ENCODE measurements at regions not wholly inside any gene's neighbourhood (a gene's known extent, or its start where the extent isn't known, plus 50 kb on each side); places are given as distances from the start of the nearest gene placed in this dataset.

DNA sequence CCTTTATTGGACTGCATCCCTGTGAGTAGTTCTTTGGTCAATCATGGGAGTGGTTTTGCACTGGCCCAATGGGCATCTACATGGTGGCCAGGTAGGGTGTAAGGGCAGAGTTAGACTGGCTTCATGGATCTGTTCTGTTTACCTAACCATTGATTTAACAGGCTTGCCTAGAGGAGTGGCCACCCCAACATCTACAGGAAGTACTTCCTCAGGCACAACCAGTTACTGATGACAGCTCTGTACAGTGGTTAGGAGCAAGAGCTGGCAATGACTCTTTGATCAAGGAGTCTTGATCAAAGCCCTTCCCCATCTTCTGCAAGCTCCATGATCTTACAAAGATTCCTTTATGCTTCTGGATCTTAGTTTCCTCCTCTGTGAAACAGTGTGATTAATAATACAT lies 140.9 kb upstream of the CYP1B1 start:
- peaks cover 9% of the 10 kb centered on the region for H3K4me1 Mint-ChIP-seq (ENCODE audit: low read depth)
- no peaks in the 10 kb centered on the region for H3K36me3 Mint-ChIP-seq (ENCODE audit: low read depth)
- peaks cover 21% of the 10 kb centered on the region for H3K27me3 Mint-ChIP-seq
- no peak overlapping the region for H3K27ac Mint-ChIP-seq
- H3K9me3 Mint-ChIP-seq, result peaks cover 4% of the 10 kb centered on the region
- H3K4me3 Mint-ChIP-seq, result no peak overlapping the region

DNA sequence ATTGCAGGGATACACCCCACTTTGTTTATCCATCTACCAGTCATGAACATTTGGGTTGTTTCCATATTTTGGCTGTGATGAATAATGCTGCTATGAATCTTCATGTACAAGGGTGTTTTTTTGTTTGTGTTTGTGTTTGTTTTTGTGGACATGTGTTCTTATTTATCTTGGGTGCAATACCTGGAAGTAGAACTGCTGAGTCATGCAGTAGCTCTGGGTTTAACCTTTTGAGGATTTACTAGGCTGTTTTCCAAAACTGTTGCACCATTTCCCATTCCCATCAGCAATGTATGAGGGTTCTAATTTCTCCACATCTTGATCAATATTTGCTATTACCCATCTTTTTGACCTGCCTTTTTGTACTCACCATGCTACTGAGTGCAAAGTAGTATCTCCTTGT lies 140.0 kb upstream of the CYP1B1 start:
- H3K4me1 Mint-ChIP-seq (ENCODE audit: low read depth), result peaks cover 9% of the 10 kb centered on the region
- H3K27ac Mint-ChIP-seq, result no peak overlapping the region
- peaks cover 3% of the 10 kb centered on the region for H3K36me3 Mint-ChIP-seq (ENCODE audit: low read depth)
- H3K4me3 Mint-ChIP-seq, result no peak overlapping the region
- peaks cover 13% of the 10 kb centered on the region for H3K9me3 Mint-ChIP-seq
- peaks cover 25% of the 10 kb centered on the region for H3K27me3 Mint-ChIP-seq

GRCh38 chr2:38215522-38215921 lies 139.6 kb upstream of the CYP1B1 start:
- H3K27me3 Mint-ChIP-seq, result peaks cover 25% of the 10 kb centered on the region
- H3K4me3 Mint-ChIP-seq, result no peak overlapping the region
- peaks cover 3% of the 10 kb centered on the region for H3K36me3 Mint-ChIP-seq (ENCODE audit: low read depth)
- H3K4me1 Mint-ChIP-seq (ENCODE audit: low read depth), result peaks cover 9% of the 10 kb centered on the region
- no peak overlapping the region for H3K27ac Mint-ChIP-seq
- H3K9me3 Mint-ChIP-seq, result peaks cover 13% of the 10 kb centered on the region

GRCh38 chr2:38214209-38214717 lies 138.3 kb upstream of the CYP1B1 start:
- peaks cover 12% of the 10 kb centered on the region for H3K9me3 Mint-ChIP-seq
- peaks cover 14% of the 10 kb centered on the region for H3K27me3 Mint-ChIP-seq
- peaks cover 3% of the 10 kb centered on the region for H3K36me3 Mint-ChIP-seq (ENCODE audit: low read depth)
- no peak overlapping the region for H3K4me3 Mint-ChIP-seq
- H3K4me1 Mint-ChIP-seq (ENCODE audit: low read depth), result peaks cover 9% of the 10 kb centered on the region
- H3K27ac Mint-ChIP-seq, result no peak overlapping the region

DNA sequence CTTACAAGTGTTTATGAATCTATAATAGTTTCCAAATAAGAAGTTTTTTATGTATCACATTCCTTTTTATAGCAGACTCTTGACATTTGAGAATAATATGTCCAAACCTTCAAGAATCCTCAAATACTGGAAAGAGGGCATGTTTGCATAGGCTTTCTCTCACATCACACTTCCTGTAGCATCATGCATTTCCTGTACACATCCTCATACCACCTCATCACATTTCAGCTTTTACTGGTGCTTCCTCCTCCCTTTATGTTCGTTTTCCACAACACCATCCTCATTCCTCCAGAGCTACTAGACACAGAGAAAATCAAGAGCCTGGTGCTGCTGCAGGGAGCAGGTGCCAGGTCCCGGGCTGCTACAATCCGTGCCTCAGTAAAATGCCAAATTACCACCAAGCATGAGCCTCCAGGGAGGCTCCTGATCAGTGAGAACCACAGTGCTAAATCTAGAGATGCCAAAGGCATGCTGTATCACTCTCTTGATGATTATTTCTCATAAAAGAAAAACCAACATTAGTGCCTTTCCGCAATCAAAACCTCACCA lies 137.7 kb upstream of the CYP1B1 start:
- no peak overlapping the region for H3K4me3 Mint-ChIP-seq
- H3K27ac Mint-ChIP-seq, result no peak overlapping the region
- H3K9me3 Mint-ChIP-seq, result peaks cover 8% of the 10 kb centered on the region
- H3K27me3 Mint-ChIP-seq, result peaks cover 10% of the 10 kb centered on the region
- H3K4me1 Mint-ChIP-seq (ENCODE audit: low read depth), result peaks cover 9% of the 10 kb centered on the region
- peaks cover 3% of the 10 kb centered on the region for H3K36me3 Mint-ChIP-seq (ENCODE audit: low read depth)

GRCh38 chr2:38212312-38212711 lies 136.4 kb upstream of the CYP1B1 start:
- no peak overlapping the region for H3K4me3 Mint-ChIP-seq
- no peak overlapping the region for H3K27ac Mint-ChIP-seq
- H3K36me3 Mint-ChIP-seq (ENCODE audit: low read depth), result peaks cover 3% of the 10 kb centered on the region
- peaks cover 8% of the 10 kb centered on the region for H3K9me3 Mint-ChIP-seq
- peaks cover 10% of the 10 kb centered on the region for H3K27me3 Mint-ChIP-seq
- H3K4me1 Mint-ChIP-seq (ENCODE audit: low read depth), result peaks cover 9% of the 10 kb centered on the region

GRCh38 chr2:38207168-38207567 lies 131.2 kb upstream of the CYP1B1 start:
- peaks cover 3% of the 10 kb centered on the region for H3K36me3 Mint-ChIP-seq (ENCODE audit: low read depth)
- no peak overlapping the region for H3K4me3 Mint-ChIP-seq
- H3K27me3 Mint-ChIP-seq, result peaks cover 33% of the 10 kb centered on the region
- H3K4me1 Mint-ChIP-seq (ENCODE audit: low read depth), result no peaks in the 10 kb centered on the region
- peaks cover 12% of the 10 kb centered on the region for H3K9me3 Mint-ChIP-seq
- no peak overlapping the region for H3K27ac Mint-ChIP-seq

- Mint-ChIP-seq H3K4me3 (no peak overlapping the region), H3K27ac (no peak overlapping the region), H3K36me3 (ENCODE audit: low read depth) (no peaks in the 10 kb centered on the region), H3K4me1 (ENCODE audit: low read depth) (no peaks in the 10 kb centered on the region), H3K27me3 (peaks cover 52% of the 10 kb centered on the region), H3K9me3 (peaks cover 3% of the 10 kb centered on the region)
Measured at GRCh38 chr2:38203446-38203810, 127.5 kb upstream of the CYP1B1 start.

DNA sequence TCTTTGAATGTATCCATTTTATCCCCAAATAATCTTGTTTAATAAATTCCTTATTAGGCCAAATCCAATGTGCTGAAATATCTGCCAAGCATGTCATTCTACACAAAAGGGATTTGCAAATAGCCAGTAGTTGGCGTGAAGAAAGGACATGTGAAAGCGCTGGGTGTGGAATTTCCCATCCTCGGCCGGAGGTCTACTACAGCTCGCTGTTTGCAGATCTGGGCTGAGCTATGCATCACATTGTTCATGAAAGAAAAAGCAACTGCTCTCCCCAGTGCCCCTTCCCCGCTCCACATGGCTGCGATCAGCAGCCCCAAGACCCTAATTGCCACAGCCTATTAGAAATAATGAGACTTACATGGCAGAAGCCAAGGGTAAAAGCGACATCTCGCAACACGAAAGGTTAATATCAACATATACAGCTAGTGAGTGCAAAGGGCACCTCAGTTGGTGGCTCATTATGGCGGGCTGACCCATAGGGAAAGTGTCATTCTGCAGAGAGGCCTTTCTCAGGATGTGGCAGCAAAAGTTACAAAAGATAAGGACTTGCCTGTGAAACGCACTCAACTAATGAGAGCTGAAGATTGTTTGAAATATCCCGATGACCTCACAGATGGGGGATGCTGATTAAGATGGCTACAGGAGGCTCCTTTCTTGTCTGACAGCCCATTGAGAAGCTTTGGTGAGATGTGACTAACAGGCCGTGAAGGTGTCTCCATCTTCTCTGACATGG lies 126.9 kb upstream of the CYP1B1 start:
- Mint-ChIP-seq H3K27ac (no peak overlapping the region), H3K9me3 (peaks cover 3% of the 10 kb centered on the region), H3K36me3 (ENCODE audit: low read depth) (no peaks in the 10 kb centered on the region), H3K27me3 (peaks cover 47% of the 10 kb centered on the region), H3K4me1 (ENCODE audit: low read depth) (no peaks in the 10 kb centered on the region), H3K4me3 (no peak overlapping the region)

GRCh38 chr2:38201784-38202183 lies 125.8 kb upstream of the CYP1B1 start:
- Mint-ChIP-seq H3K4me1 (ENCODE audit: low read depth) (no peaks in the 10 kb centered on the region), H3K9me3 (peaks cover 3% of the 10 kb centered on the region), H3K4me3 (no peak overlapping the region), H3K36me3 (ENCODE audit: low read depth) (no peaks in the 10 kb centered on the region), H3K27me3 (peaks cover 47% of the 10 kb centered on the region), H3K27ac (no peak overlapping the region)

DNA sequence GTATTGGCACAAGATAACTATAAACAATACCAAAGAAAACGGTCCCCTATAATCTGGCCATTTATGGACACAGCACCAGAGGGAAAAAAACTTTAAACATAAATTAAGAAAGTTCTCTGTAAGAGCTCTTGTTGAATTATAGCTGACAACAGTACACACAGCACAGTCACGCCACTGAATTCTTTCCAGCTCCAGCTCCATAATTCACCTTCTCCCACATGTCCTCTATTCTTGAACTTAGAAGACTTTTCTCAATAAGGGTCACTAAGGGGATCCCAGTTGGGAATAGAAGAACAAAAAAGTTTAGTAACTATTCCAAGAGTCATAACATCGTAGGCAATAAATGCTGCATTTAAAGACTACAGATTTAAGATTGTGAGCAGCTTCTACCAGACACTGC lies 124.6 kb upstream of the CYP1B1 start:
- H3K27me3 Mint-ChIP-seq, result peaks cover 45% of the 10 kb centered on the region
- no peaks in the 10 kb centered on the region for H3K4me1 Mint-ChIP-seq (ENCODE audit: low read depth)

DNA sequence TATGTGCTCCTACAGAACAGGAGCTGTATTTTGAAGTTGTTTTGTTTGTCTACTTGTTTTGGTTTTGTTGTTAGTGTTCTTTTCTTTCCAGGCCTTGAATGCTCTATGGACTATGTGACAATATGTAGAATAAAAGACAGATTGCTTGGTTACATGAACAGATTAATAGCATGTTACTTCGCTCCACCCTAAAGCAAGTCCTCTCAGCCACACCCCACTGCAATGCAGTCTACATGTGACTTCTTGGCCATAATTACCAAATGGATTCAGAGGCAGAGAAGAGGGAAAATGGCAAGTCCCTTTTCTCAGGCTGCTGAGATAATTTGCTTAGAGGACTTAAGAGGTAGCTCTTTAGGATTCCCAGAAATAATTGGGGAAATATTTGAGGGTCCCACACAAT lies 123.2 kb upstream of the CYP1B1 start:
- H3K36me3 Mint-ChIP-seq (ENCODE audit: low read depth), result no peaks in the 10 kb centered on the region
- H3K4me1 Mint-ChIP-seq (ENCODE audit: low read depth), result no peaks in the 10 kb centered on the region
- H3K27me3 Mint-ChIP-seq, result peaks cover 32% of the 10 kb centered on the region
- H3K27ac Mint-ChIP-seq, result no peak overlapping the region
- H3K4me3 Mint-ChIP-seq, result no peak overlapping the region
- H3K9me3 Mint-ChIP-seq, result no peaks in the 10 kb centered on the region

More for the DNA sequence above, 124.6 kb upstream of the CYP1B1 start:
- Mint-ChIP-seq H3K4me3 (no peak overlapping the region), H3K27ac (no peak overlapping the region), H3K36me3 (ENCODE audit: low read depth) (no peaks in the 10 kb centered on the region), H3K9me3 (no peaks in the 10 kb centered on the region)

GRCh38 chr2:38194751-38195150 lies 118.8 kb upstream of the CYP1B1 start:
- no peaks in the 10 kb centered on the region for H3K9me3 Mint-ChIP-seq
- no peaks in the 10 kb centered on the region for H3K4me1 Mint-ChIP-seq (ENCODE audit: low read depth)
- H3K4me3 Mint-ChIP-seq, result no peak overlapping the region
- no peak overlapping the region for H3K27ac Mint-ChIP-seq
- peaks cover 10% of the 10 kb centered on the region for H3K27me3 Mint-ChIP-seq
- no peaks in the 10 kb centered on the region for H3K36me3 Mint-ChIP-seq (ENCODE audit: low read depth)

GRCh38 chr2:38192976-38193375 lies 117.0 kb upstream of the CYP1B1 start:
- Mint-ChIP-seq H3K27ac (no peak overlapping the region), H3K4me1 (ENCODE audit: low read depth) (no peaks in the 10 kb centered on the region), H3K9me3 (no peaks in the 10 kb centered on the region), H3K36me3 (ENCODE audit: low read depth) (no peaks in the 10 kb centered on the region), H3K4me3 (no peak overlapping the region), H3K27me3 (no peaks in the 10 kb centered on the region)

- Mint-ChIP-seq H3K36me3 (ENCODE audit: low read depth) (no peaks in the 10 kb centered on the region), H3K4me1 (ENCODE audit: low read depth) (no peaks in the 10 kb centered on the region), H3K4me3 (no peak overlapping the region), H3K27ac (no peak overlapping the region), H3K9me3 (no peaks in the 10 kb centered on the region), H3K27me3 (peaks cover 4% of the 10 kb centered on the region)
Measured at GRCh38 chr2:38192046-38192445, 116.1 kb upstream of the CYP1B1 start.

DNA sequence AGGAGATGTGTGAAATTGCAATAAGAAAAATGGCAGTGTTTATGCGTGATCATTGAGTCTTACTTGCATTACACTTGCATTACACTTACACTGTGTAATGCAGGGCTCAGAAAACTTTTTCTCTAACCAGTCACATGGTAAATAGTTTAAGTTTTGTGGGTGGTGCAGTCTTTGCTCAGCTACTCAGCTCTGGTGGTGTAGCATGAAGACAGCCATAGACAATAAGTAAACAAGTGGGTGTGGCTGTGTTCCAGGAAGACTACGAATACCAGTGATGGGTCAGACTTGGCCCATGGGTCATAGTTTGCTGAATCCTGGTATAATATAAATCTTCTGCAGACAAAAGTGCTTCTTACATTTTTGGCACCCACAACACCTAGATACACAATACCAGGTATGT lies 115.6 kb upstream of the CYP1B1 start:
- Mint-ChIP-seq H3K36me3 (ENCODE audit: low read depth) (no peaks in the 10 kb centered on the region), H3K9me3 (no peaks in the 10 kb centered on the region), H3K27ac (no peak overlapping the region), H3K27me3 (peaks cover 6% of the 10 kb centered on the region), H3K4me3 (no peak overlapping the region), H3K4me1 (ENCODE audit: low read depth) (no peaks in the 10 kb centered on the region)

All from stimulated activated naive CD8-positive, alpha-beta T cell treated with anti-CD3 and anti-CD28 coated beads, Interleukin-15, Interleukin-2, amounts not matched to agents 100 ng/mL and 50 ng/mL, for 24 hours (primary cell).